Mesenchymal stem cell (in vitro differentiated cells and primary cell): ENCODE measurements at regions not wholly inside any gene's neighbourhood (a gene's known extent, or its start where the extent isn't known, plus 50 kb on each side); places are given as distances from the start of the nearest gene placed in this dataset. TPM values are rescaled to one million over a fixed set of nuclear protein-coding genes. Genes with fewer than 3 reads are reported as not detected.

ENCODE experiments used
- DNase-seq: peaks from one replicate; pipeline ENCODE4 v3.0.0-alpha.2; 2013
- H2AFZ ChIP-seq: one replicate; pipeline ENCODE4 v1.6.1; 2013; ENCODE audit warnings: low read depth, mild to moderate bottlenecking, control low read depth, inconsistent platforms, low read length, moderate library complexity
- H2AK5ac ChIP-seq: 2 replicates; pipeline ENCODE4 v1.6.1; 2013; ENCODE audit warnings: low read length, moderate library complexity, mild to moderate bottlenecking, inconsistent platforms; ENCODE audit not compliant: severe bottlenecking
- H2BK120ac ChIP-seq: one replicate; pipeline ENCODE4 v1.6.1; 2013; ENCODE audit warnings: low read depth, mild to moderate bottlenecking, inconsistent platforms, low read length, moderate library complexity
- H2BK12ac ChIP-seq, 2 experiments: one replicate each; pipeline ENCODE4 v1.6.1; 2013; ENCODE audit warnings: inconsistent platforms in 2 of 2, low read length in 2 of 2, mild to moderate bottlenecking in 2 of 2, moderate library complexity in 2 of 2, control low read depth in 1 of 2
- H2BK15ac ChIP-seq: one replicate; pipeline ENCODE4 v1.6.1; 2013; ENCODE audit warnings: mild to moderate bottlenecking, low read depth, inconsistent platforms; ENCODE audit not compliant: poor library complexity, severe bottlenecking
- H2BK5ac ChIP-seq: 2 replicates; pipeline ENCODE4 v1.6.1; 2013; ENCODE audit warnings: low read depth, mild to moderate bottlenecking, low read length, control low read depth, inconsistent platforms; ENCODE audit not compliant: poor library complexity, severe bottlenecking
- H3K14ac ChIP-seq, 2 experiments: one replicate each; pipeline ENCODE4 v1.6.1; 2013; ENCODE audit warnings: inconsistent platforms in 2 of 2, low read length in 2 of 2, control low read depth in 1 of 2, mild to moderate bottlenecking in 1 of 2, moderate library complexity in 1 of 2
- H3K18ac ChIP-seq, 2 experiments: one replicate each; pipeline ENCODE4 v1.6.1; 2013; ENCODE audit warnings: inconsistent platforms in 2 of 2, low read length in 2 of 2, control low read depth in 1 of 2, low read depth in 1 of 2, mild to moderate bottlenecking in 1 of 2
- H3K23ac ChIP-seq, 2 experiments: one replicate each; pipeline ENCODE4 v1.6.1; 2013; ENCODE audit warnings: inconsistent platforms in 2 of 2, low read length in 2 of 2, mild to moderate bottlenecking in 2 of 2, moderate library complexity in 2 of 2, control low read depth in 1 of 2
- H3K27ac ChIP-seq: 2 replicates; pipeline ENCODE4 v1.5.1; 2013; ENCODE audit warnings: mild to moderate bottlenecking, moderate library complexity, low read length, control low read depth, inconsistent platforms; ENCODE audit not compliant: poor library complexity, severe bottlenecking
- H3K27me3 ChIP-seq, 2 experiments: 2 replicates each; pipeline versions ENCODE4 v1.6.1 to v1.7.0; 2013; ENCODE audit warnings: low read length in 2 of 2, mild to moderate bottlenecking in 2 of 2, moderate library complexity in 2 of 2, control low read depth in 1 of 2, inconsistent platforms in 1 of 2; ENCODE audit not compliant: control insufficient read depth in 1 of 2, insufficient read depth in 1 of 2
- H3K36me3 ChIP-seq, 2 experiments: 2 replicates each; pipeline versions ENCODE4 v1.6.1 to v1.7.0; 2013; ENCODE audit warnings: low read length in 2 of 2, control low read depth in 1 of 2, inconsistent platforms in 1 of 2, low read depth in 1 of 2, mild to moderate bottlenecking in 1 of 2; ENCODE audit not compliant: insufficient read depth in 2 of 2, control insufficient read depth in 1 of 2
- H3K4ac ChIP-seq, 2 experiments: one replicate each; pipeline ENCODE4 v1.6.1; 2013; ENCODE audit warnings: inconsistent platforms in 2 of 2, low read length in 2 of 2, mild to moderate bottlenecking in 2 of 2, moderate library complexity in 2 of 2, control low read depth in 1 of 2, low read depth in 1 of 2
- H3K4me1 ChIP-seq: 2 replicates; pipeline ENCODE4 v1.6.1; 2013; ENCODE audit warnings: low read depth, low read length, control low read depth; ENCODE audit not compliant: control insufficient read depth, insufficient read depth
- H3K4me2 ChIP-seq: 2 replicates; pipeline ENCODE4 v1.6.1; 2013; ENCODE audit warnings: low read length, mild to moderate bottlenecking, inconsistent platforms; ENCODE audit not compliant: poor library complexity, severe bottlenecking
- H3K4me3 ChIP-seq, 2 experiments: 2 replicates each; pipeline versions ENCODE4 v1.5.1 to v1.7.0; 2013; ENCODE audit warnings: low read length in 2 of 2, mild to moderate bottlenecking in 2 of 2, control low read depth in 1 of 2, low read depth in 1 of 2; ENCODE audit not compliant: insufficient read depth in 1 of 2
- H3K79me1 ChIP-seq: replicated peaks from 2 replicates; pipeline ENCODE4 v1.6.1; 2013; ENCODE audit warnings: mild to moderate bottlenecking, control low read depth, low read length, inconsistent platforms; ENCODE audit not compliant: poor library complexity, severe bottlenecking
- H3K9ac ChIP-seq: 2 replicates; pipeline ENCODE4 v1.7.0; 2013; ENCODE audit warnings: mild to moderate bottlenecking, low read length, moderate library complexity
- H3K9me3 ChIP-seq: 2 replicates; pipeline ENCODE4 v1.7.0; 2013; ENCODE audit warnings: mild to moderate bottlenecking, low read length; ENCODE audit not compliant: control insufficient read depth
- H4K8ac ChIP-seq: one replicate; pipeline ENCODE4 v1.6.1; 2013; ENCODE audit warnings: inconsistent platforms, mild to moderate bottlenecking, low read length, moderate library complexity
- H4K91ac ChIP-seq: one replicate; pipeline ENCODE4 v1.6.1; 2013; ENCODE audit warnings: mild to moderate bottlenecking, low read length, inconsistent platforms
- WGBS: methylation state at CpG from one replicate; pipeline ENCODE4 v1.1.7; 2013; ENCODE audit warnings: mixed read lengths; 5-methylcytosine and 5-hydroxymethylcytosine counted together
- small RNA-seq: library from polyadenylated mRNA; stranded (forward); fragments of <200 nt; extraction: miRNeasy Mini kit (QIAGEN cat#:217004); gene quantifications from one replicate; pipeline ENCODE3, GENCODE V24; 2013; ENCODE audit warnings: low read depth

- no peaks in the 10 kb centered on the region for H3K36me3 ChIP-seq
- no peak overlapping the region for H2AK5ac ChIP-seq
- H3K27me3 ChIP-seq: no peaks in the 10 kb centered on the region
- peak overlapping the region; percentile 24 to 31 for H3K4ac ChIP-seq
- no peak overlapping the region for H3K23ac ChIP-seq
- no peak overlapping the region for H3K4me2 ChIP-seq
- peak overlapping the region; percentile 81 for H2BK5ac ChIP-seq
- peak overlapping the region in 1 of 2 experiments; percentile 61 for H2BK12ac ChIP-seq
- H3K9ac ChIP-seq: no peak overlapping the region
- H2BK120ac ChIP-seq: peak overlapping the region; percentile 29
- peak overlapping the region; percentile 37 to 77 for H3K18ac ChIP-seq
- H3K14ac ChIP-seq: no peak overlapping the region
- no peaks in the 10 kb centered on the region for H3K9me3 ChIP-seq
- peaks cover 3% of the 10 kb centered on the region for H3K4me1 ChIP-seq
- 67% methylated on average over 3 of the region's 9 CpGs for WGBS
- no peaks in the 10 kb centered on the region for H3K79me1 ChIP-seq
- peak overlapping the region; percentile 47 for H3K27ac ChIP-seq
- H2BK15ac ChIP-seq: no peak overlapping the region
- DNase-seq: peak; percentile 68
- no peak overlapping the region for H3K4me3 ChIP-seq
- no peak overlapping the region for H2AFZ ChIP-seq
- peak overlapping the region; percentile 53 for H4K91ac ChIP-seq
- peak overlapping the region; percentile 77 for H4K8ac ChIP-seq
Observed at GRCh38 chr7:79504607-79505389, 51.3 kb upstream of the MAGI2 start.

Small RNA genes lying in the stretch of these regions (small RNA-seq; reads per million reads assigned to genes)
- gene RNA5SP234 (not detected), gene RNU6-849P (not detected)
